ENCODE measurements at regions not wholly inside any gene's neighbourhood (a gene's known extent, or its start where the extent isn't known, plus 50 kb on each side); places are given as distances from the start of the nearest gene placed in this dataset.

DNA sequence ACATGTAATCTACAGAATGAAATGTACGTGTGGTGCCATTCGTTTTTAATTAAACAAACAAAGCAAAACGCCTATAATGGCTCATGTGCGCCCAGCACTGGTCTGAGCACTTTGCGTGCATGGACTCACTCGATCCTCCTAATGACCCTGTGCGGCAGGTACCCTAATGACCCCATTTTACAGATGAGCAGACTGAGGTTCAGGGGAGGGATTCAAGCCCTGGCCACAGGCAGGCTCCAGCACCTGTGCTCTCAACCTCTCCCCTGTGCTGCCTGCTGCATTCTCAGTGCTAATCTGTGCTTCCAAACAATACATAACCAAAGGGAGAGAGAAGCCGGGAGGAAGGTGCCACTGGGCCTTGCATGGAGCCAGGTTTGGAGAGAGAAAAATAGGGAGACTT is 124.2 kb upstream of the ZBTB40 start:
- TF ChIP-seq, protein P1, sequence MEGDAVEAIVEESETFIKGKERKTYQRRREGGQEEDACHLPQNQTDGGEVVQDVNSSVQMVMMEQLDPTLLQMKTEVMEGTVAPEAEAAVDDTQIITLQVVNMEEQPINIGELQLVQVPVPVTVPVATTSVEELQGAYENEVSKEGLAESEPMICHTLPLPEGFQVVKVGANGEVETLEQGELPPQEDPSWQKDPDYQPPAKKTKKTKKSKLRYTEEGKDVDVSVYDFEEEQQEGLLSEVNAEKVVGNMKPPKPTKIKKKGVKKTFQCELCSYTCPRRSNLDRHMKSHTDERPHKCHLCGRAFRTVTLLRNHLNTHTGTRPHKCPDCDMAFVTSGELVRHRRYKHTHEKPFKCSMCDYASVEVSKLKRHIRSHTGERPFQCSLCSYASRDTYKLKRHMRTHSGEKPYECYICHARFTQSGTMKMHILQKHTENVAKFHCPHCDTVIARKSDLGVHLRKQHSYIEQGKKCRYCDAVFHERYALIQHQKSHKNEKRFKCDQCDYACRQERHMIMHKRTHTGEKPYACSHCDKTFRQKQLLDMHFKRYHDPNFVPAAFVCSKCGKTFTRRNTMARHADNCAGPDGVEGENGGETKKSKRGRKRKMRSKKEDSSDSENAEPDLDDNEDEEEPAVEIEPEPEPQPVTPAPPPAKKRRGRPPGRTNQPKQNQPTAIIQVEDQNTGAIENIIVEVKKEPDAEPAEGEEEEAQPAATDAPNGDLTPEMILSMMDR (conservative IDR thresholded peaks at IDR 0.05; ENCODE audit: low read depth, low read length): no peak
- no peak for DNase-seq (ENCODE audit: low read depth)
- no peak overlapping the region for H3K4me3 ChIP-seq (ENCODE audit: low read depth, low read length)

DNA sequence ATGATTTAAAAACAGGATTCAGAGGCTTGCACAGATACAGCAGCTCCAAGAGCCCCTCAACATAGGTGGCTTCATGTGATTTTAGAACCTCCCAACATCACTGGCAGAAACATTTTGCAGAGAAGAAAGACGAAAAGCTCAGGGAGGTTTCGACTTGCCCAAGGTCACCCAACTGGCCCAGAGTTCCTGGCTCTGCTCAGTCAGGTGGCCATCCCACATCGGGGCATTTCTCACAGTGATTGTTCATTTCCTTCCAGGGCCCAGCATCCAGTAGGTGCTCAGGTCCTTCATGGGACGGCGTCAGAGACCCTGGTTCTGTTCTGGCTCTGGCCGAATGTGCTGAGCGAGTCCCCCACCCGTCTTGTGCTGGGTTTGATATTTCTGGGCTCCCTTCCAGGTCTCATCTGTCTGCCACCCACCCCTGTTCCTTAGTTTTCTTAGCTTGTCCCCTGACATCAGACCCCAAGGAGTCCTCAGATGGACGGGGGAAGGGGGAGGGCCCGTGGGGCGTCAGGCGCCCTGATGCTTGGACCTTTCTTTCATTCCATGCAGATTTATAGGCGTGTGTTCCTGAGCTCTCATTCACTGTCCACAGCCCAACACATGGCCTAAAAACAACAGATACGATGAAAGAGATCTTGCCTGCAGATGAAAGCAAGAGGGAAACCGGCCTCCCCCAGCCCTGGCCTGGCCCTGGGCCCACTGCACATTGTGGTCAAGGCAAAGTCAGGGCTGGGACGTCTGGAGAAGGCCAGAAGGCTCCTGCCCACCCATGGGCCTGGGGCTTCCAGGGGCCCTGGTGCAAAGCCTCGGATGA is 123.1 kb upstream of the ZBTB40 start:
- no peak overlapping the region for H3K4me3 ChIP-seq (ENCODE audit: low read depth, low read length)
- peak; percentile 37 for DNase-seq (ENCODE audit: low read depth)
- TF ChIP-seq, protein P1 (conservative IDR thresholded peaks at IDR 0.05; ENCODE audit: low read depth, low read length): no peak

DNA sequence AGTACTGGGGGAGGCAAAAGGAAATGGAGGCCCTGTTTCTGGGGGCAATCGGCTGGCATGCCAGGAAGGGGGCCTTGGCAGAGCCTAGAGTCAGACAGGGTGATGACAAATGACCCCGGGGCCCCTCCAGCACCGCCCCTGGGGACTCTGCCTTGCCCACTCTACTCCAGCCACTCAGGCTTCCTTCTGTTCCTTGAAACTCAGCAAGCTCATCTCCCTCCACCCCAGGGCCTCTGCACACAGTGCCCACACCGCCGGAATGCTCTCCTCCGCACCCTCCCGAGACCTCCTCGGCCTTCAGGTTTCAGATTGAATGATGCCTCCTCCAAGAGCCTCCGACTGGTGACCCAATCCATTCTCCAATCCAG is 122.5 kb upstream of the ZBTB40 start:
- DNase-seq (ENCODE audit: low read depth): no peak
- TF ChIP-seq, protein P1 (conservative IDR thresholded peaks at IDR 0.05; ENCODE audit: low read depth, low read length): no peak
- no peak overlapping the region for H3K4me3 ChIP-seq (ENCODE audit: low read depth, low read length)

DNA sequence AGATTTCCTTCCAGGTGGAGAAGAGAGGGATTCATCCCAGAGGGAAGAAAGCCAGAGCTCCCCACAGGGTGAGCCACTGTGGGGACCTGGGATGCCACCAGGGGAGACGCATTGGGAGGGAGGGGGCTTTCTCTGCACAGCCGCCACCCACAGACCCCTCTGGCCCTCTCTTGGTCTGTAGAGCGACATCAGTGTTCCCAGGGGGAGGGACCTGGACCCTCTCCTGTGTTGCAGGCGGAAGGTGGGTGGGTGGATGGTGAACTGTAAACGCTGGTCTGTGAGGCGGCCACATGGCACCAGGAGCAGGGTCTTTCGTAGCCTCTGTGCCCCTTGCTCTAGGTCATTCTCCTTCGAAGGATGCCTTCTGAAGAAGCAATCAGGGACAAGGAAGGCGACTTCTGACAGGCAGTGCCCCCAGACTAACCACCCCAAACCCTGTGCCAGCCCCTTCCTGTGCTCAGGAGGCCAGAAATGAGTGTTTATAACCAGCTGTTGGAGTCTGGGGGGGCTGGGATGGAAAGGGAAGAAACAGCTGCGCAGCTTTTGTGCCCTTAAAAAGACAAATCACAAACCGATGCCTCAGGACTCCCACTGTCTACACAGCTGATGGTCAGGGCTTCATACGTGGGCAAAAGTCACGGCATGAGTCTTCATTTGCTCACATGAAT is 121.4 kb upstream of the ZBTB40 start:
- no peak for DNase-seq (ENCODE audit: low read depth)
- no peak overlapping the region for H3K4me3 ChIP-seq (ENCODE audit: low read depth, low read length)
- TF ChIP-seq, protein P1 (conservative IDR thresholded peaks at IDR 0.05; ENCODE audit: low read depth, low read length): no peak

DNA sequence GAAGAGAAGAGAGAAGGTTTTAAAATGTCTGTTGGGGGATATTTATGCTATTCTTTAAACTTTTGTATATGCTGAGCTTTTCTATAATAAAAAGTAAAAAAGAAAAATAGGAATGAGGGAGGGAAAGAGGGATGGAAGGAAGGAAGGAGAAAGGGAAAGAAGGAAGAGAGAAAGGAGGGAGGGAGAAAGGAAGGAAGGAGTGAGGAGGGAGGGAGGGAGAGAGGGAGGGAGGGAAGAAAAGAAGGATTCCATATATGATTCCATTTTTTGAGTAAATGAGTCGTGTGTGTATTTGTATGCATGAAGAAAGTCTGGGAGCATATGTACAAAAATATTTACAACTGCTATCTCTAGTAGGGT is 120.9 kb upstream of the ZBTB40 start:
- H3K4me3 ChIP-seq (ENCODE audit: low read depth, low read length): no peak overlapping the region
- TF ChIP-seq, protein P1 (conservative IDR thresholded peaks at IDR 0.05; ENCODE audit: low read depth, low read length): no peak
- no peak for DNase-seq (ENCODE audit: low read depth)

DNA sequence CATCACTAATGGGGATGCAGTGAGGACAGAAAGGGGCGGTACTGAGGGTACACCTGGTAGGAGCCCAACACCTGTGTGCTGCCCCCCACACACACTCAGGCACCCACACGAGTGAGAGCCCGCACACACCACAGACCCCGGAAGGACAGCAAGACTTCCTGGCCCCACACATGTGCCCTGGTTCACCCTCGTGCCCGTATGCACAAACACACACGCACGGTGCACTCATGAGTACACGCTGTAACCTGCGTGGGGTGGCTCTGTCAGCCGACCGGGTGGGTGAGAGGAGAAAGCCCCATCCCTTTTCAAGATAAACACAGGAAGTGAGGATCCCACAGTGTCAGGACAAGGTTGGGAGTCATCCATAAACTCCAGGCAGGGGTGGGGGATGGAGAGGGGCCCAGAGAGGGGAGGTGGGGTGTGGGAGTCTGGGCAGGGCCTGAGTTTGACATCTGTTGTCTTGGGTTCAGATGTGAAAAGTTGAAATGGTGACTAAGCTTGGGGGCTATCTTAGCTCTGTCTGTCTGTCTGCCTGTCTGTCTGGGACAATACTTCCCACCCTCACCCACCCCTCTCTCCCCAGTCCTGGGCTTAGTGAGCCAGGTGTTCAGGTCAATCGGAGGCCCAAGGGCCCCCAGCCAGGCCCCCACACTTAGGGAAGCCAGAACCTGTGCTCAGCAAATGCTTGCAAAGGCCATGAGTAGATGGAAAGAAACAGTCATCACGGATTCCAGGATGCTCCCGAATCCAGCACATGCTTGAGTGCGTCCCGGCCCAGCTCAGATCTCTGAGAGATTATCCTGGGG is 119.8 kb upstream of the ZBTB40 start:
- H3K4me3 ChIP-seq (ENCODE audit: low read depth, low read length): no peak overlapping the region
- peak; percentile 20 for DNase-seq (ENCODE audit: low read depth)
- TF ChIP-seq, protein P1 (conservative IDR thresholded peaks at IDR 0.05; ENCODE audit: low read depth, low read length): no peak

All from choroid plexus epithelial cell (primary cell).